Bronchial epithelial cell (primary cell): ENCODE measurements at regions not wholly inside any gene's neighbourhood (a gene's known extent, or its start where the extent isn't known, plus 50 kb on each side); places are given as distances from the start of the nearest gene placed in this dataset.

Source experiments
- DNase-seq: peaks from one replicate; pipeline ENCODE4 v3.0.0-alpha.2; 2010; ENCODE audit warnings: low read depth
- FAIRE-seq: peaks from 2 replicates; lab custom pipeline; 2011; peaks lifted over from hg19 to GRCh38; lab: Jason Lieb, UNC
- H3K27me3 ChIP-seq: 2 replicates; pipeline ENCODE4 v1.5.1; 2011; ENCODE audit warnings: low read length; ENCODE audit not compliant: control insufficient read depth, insufficient read depth
- H3K36me3 ChIP-seq: 2 replicates; pipeline ENCODE4 v1.5.1; 2011; ENCODE audit warnings: low read length; ENCODE audit not compliant: control insufficient read depth, insufficient read depth
- H3K4me3 ChIP-seq: 2 replicates; pipeline ENCODE4 v1.5.1; 2011; ENCODE audit warnings: mild to moderate bottlenecking, low read depth, low read length, control low read depth
- TF ChIP-seq, protein P1 (sequence below): IDR thresholded peaks from 2 replicates; pipeline ENCODE4 v1.5.1; 2011; ENCODE audit warnings: mild to moderate bottlenecking, moderate library complexity, low read length, control low read depth, inconsistent platforms; ENCODE audit not compliant: insufficient read depth, severe bottlenecking

GRCh38 chr5:153148624-153148976 lies 341.9 kb upstream of the GRIA1 start:
- no peaks in the 10 kb centered on the region for H3K36me3 ChIP-seq
- no peak overlapping the region for H3K4me3 ChIP-seq
- no peaks in the 10 kb centered on the region for H3K27me3 ChIP-seq
- no peak for FAIRE-seq
- no peak for DNase-seq
- TF ChIP-seq, protein P1, sequence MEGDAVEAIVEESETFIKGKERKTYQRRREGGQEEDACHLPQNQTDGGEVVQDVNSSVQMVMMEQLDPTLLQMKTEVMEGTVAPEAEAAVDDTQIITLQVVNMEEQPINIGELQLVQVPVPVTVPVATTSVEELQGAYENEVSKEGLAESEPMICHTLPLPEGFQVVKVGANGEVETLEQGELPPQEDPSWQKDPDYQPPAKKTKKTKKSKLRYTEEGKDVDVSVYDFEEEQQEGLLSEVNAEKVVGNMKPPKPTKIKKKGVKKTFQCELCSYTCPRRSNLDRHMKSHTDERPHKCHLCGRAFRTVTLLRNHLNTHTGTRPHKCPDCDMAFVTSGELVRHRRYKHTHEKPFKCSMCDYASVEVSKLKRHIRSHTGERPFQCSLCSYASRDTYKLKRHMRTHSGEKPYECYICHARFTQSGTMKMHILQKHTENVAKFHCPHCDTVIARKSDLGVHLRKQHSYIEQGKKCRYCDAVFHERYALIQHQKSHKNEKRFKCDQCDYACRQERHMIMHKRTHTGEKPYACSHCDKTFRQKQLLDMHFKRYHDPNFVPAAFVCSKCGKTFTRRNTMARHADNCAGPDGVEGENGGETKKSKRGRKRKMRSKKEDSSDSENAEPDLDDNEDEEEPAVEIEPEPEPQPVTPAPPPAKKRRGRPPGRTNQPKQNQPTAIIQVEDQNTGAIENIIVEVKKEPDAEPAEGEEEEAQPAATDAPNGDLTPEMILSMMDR: no peak

- H3K4me3 ChIP-seq: no peak overlapping the region
- no peak for DNase-seq
- H3K36me3 ChIP-seq: no peaks in the 10 kb centered on the region
- TF ChIP-seq, protein P1: no peak
- no peaks in the 10 kb centered on the region for H3K27me3 ChIP-seq
- FAIRE-seq: no peak
Observed at GRCh38 chr5:153151558-153151957, 338.9 kb upstream of the GRIA1 start.

DNA sequence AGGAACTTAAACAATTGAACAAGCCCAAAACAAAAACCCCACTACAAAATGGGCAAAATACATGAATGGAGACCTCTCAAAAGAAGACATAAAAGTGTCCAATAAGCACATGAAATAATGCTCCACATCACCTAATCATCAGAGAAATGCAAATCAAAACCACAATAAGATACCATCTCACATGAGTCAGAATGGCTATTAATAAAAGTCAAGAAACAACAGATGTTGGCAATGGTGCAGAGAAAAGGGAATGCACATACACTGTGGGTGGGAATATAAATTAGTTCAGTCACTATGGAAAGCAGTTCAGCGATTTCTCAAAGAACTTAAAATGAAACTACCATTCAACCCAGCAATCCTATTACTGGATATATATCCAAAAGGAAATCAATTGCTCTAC lies 337.4 kb upstream of the GRIA1 start:
- H3K27me3 ChIP-seq: no peaks in the 10 kb centered on the region
- no peaks in the 10 kb centered on the region for H3K36me3 ChIP-seq
- H3K4me3 ChIP-seq: no peak overlapping the region
- FAIRE-seq (no peak), DNase-seq (peak; percentile 26)
- TF ChIP-seq, protein P1: no peak

DNA sequence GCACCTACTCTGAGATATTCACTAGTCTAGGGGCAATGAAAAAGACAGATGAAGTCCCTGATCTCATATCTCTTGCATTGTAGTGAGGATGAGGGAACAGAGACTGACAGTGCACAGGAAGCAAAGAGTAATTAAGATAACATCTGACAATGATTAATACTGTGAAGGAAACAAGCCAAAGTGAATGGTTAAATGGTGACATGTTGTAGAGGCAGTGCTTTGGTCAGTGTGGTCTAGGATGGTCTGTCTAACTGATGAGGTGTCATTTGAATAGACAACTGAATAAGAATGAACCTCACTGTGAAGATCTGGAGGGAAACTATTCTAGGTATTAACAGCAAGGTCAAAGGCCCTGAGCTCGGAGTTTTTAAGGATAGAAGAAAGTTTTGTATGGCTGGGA lies 333.3 kb upstream of the GRIA1 start:
- DNase-seq: no peak
- no peak overlapping the region for H3K4me3 ChIP-seq
- no peak for FAIRE-seq
- H3K36me3 ChIP-seq: no peaks in the 10 kb centered on the region
- TF ChIP-seq, protein P1: no peak
- no peaks in the 10 kb centered on the region for H3K27me3 ChIP-seq

DNA sequence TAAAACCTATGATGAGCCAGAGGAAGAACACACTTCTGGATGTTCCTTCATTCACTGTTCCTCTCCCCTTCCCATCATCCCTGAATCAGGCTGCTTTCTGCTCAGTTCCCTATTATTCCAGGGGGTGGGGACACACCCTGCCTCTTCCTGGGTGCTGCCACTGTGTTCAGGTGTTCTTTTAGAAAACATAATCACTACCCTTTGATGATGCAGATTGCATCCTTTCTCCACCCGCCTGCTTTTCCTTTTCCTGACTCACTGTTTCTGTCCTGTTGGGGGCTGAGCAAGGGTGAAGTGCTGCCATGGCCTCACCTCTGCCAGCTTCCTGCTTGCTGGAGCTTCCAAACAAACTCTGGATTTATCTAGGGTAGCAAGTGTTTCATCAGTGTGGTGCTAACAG lies 331.9 kb upstream of the GRIA1 start:
- DNase-seq: peak; percentile 41

DNA sequence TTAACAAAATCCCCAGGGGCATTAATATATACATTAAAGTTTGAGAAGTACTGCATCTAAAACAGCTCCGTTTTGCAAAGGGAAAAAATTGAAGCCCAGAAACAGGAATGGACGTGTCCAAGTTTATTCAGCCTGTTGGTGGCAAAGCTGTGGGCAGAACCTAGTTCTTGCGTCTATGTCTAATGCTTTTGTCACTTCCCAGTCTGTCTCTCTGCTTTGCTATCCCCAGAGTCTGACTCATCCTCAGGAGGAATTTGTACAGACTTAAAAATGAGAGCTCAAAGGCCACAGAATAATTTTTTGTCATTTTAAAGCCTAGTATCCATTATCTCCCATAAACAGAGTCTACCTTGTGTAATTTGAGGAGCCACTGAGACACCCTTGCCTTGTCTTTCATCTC lies 330.9 kb upstream of the GRIA1 start:
- TF ChIP-seq, protein P1: no peak
- no peaks in the 10 kb centered on the region for H3K27me3 ChIP-seq
- H3K36me3 ChIP-seq: no peaks in the 10 kb centered on the region
- peak; percentile 78 for DNase-seq
- no peak for FAIRE-seq
- no peak overlapping the region for H3K4me3 ChIP-seq

More for the DNA sequence above, 331.9 kb upstream of the GRIA1 start:
- Histone ChIP-seq H3K27me3 (no peaks in the 10 kb centered on the region), H3K4me3 (no peak overlapping the region), H3K36me3 (no peaks in the 10 kb centered on the region)
- no peak for FAIRE-seq
- TF ChIP-seq, protein P1: no peak
